Hypothalamus (tissue), 51 donors: ENCODE measurements at regions not wholly inside any gene's neighbourhood (a gene's known extent, or its start where the extent isn't known, plus 50 kb on each side); places are given as distances from the start of the nearest gene placed in this dataset.
A peak's percentile ranks its signal among the peaks of the same experiment; 100 is the strongest.

Experiments used
- DNase-seq, 51 donors: peaks; one replicate each; lab custom pipeline; 2025; lab: John Stamatoyannopoulos, UW

- no peak for DNase-seq
These were observed 188.4 kb downstream of the ADAMTS15 start for GRCh38 chr11:130636722-130637464.

- no peak for DNase-seq
These were observed 189.1 kb downstream of the ADAMTS15 start for GRCh38 chr11:130637566-130637965.

- no peak for DNase-seq
These were observed 189.6 kb downstream of the ADAMTS15 start for GRCh38 chr11:130638033-130638432.

GRCh38 chr11:130638624-130639023, 190.2 kb downstream of the ADAMTS15 start:
- no peak for DNase-seq

- DNase-seq: no peak
These were observed 190.9 kb downstream of the ADAMTS15 start for GRCh38 chr11:130639369-130639768.

- DNase-seq: no peak
These were observed 192.1 kb downstream of the ADAMTS15 start for GRCh38 chr11:130640526-130640925.

- DNase-seq: no peak
These were observed 193.4 kb downstream of the ADAMTS15 start for GRCh38 chr11:130641876-130642275.

- no peak for DNase-seq
These were observed 194.5 kb downstream of the ADAMTS15 start for GRCh38 chr11:130642994-130643393.

- no peak for DNase-seq
These were observed 195.7 kb downstream of the ADAMTS15 start for GRCh38 chr11:130644187-130644586.

GRCh38 chr11:130645164-130645842, 196.9 kb downstream of the ADAMTS15 start:
- no peak for DNase-seq

GRCh38 chr11:130645843-130646197, 197.4 kb downstream of the ADAMTS15 start:
- no peak for DNase-seq

- no peak for DNase-seq
These were observed 198.4 kb downstream of the ADAMTS15 start for GRCh38 chr11:130646881-130647280.

- no peak for DNase-seq
These were observed 198.9 kb downstream of the ADAMTS15 start for GRCh38 chr11:130647371-130647770.

- DNase-seq: no peak
These were observed 201.4 kb downstream of the ADAMTS15 start for GRCh38 chr11:130649801-130650200.

- DNase-seq: no peak
These were observed 202.1 kb downstream of the ADAMTS15 start for GRCh38 chr11:130650456-130651030.

- DNase-seq: no peak
These were observed 202.8 kb downstream of the ADAMTS15 start for GRCh38 chr11:130651066-130651855.

GRCh38 chr11:130652671-130653335, 204.4 kb downstream of the ADAMTS15 start:
- DNase-seq: no peak

GRCh38 chr11:130653838-130654636, 205.6 kb downstream of the ADAMTS15 start:
- DNase-seq: peak in 8 of 51 donors; percentile 5 to 61 (median 13)

- DNase-seq: no peak
These were observed 206.9 kb downstream of the ADAMTS15 start for GRCh38 chr11:130655300-130655699.

GRCh38 chr11:130666781-130667251, 218.4 kb downstream of the ADAMTS15 start:
- peak in 5 of 51 donors; percentile 3 to 43 (median 10) for DNase-seq
